Keratinocyte (primary cell): ENCODE measurements at regions not wholly inside any gene's neighbourhood (a gene's known extent, or its start where the extent isn't known, plus 50 kb on each side); places are given as distances from the start of the nearest gene placed in this dataset.

Experiments
- CTCF ChIP-seq, 3 experiments: IDR thresholded peaks in 1 of 3; conservative IDR thresholded peaks in 1 of 3; optimal IDR thresholded peaks in 1 of 3; 2 replicates in 2 of 3; 3 replicates in 1 of 3; pipeline versions ENCODE3 to v1.5.1; 2011; ENCODE audit warnings: low read length in 3 of 3, mild to moderate bottlenecking in 3 of 3, moderate library complexity in 2 of 3, control low read depth in 1 of 3, inconsistent platforms in 1 of 3; ENCODE audit not compliant: insufficient read depth in 2 of 3; ENCODE audit errors: extremely low read depth in 1 of 3
- EZH2 ChIP-seq: IDR thresholded peaks from one replicate; pipeline ENCODE4 v1.6.1; 2012; ENCODE audit warnings: inconsistent platforms, mild to moderate bottlenecking, low read length, moderate library complexity

GRCh38 chr11:70861559-70861958 lies 390.8 kb downstream of the SHANK2 start:
- TF ChIP-seq EZH2 (no peak), CTCF (optimal IDR thresholded peaks at IDR 0.05 in 1 of 3, IDR thresholded peaks at IDR 0.05 in 1 of 3, conservative IDR thresholded peaks at IDR 0.05 in 1 of 3; ENCODE audit: extremely low read depth in 1 of 3, insufficient read depth in 2 of 3, low read length in 3 of 3) (no peak)
